ENCODE measurements at regions not wholly inside any gene's neighbourhood (a gene's known extent, or its start where the extent isn't known, plus 50 kb on each side); places are given as distances from the start of the nearest gene placed in this dataset.
A peak's percentile ranks its signal among the peaks of the same experiment; 100 is the strongest.

DNA sequence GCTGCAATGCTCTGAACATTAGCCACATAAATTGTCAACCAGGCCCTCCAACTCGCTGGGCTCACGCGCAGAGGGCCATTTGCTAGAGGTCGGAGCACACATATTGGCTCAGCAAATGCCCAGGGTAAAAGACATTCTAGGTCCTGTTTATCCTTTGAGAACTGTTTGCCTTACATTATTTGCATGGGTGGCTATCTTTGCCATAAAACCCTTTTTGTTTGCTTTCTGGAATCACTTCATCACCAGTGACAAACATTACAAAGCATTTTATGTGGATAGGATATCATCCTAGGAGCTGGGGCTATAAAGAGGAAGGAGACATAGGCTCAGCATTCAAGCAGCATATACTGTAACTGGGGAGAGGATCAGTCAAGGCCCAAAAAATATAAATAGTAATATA lies 149.2 kb upstream of the RAI2 start:
- Histone ChIP-seq H3K9me3 (ENCODE audit: low read length) (no peaks in the 10 kb centered on the region), H3K27ac (ENCODE audit: low read length) (no peak overlapping the region), H2AFZ (ENCODE audit: low read length) (no peak overlapping the region), H3K4me1 (ENCODE audit: insufficient read depth, low read length) (no peaks in the 10 kb centered on the region), H3K4me3 (ENCODE audit: low read length) (no peak overlapping the region), H3K36me3 (ENCODE audit: low read depth, low read length) (no peaks in the 10 kb centered on the region), H3K79me2 (ENCODE audit: low read length) (no peaks in the 10 kb centered on the region), H3F3A (ENCODE audit: low read length, unreplicated experiment) (no peaks in the 10 kb centered on the region), H3K9ac (ENCODE audit: low read length) (no peak overlapping the region), H3K27me3 (ENCODE audit: low read length) (peaks cover 63% of the 10 kb centered on the region), H3K4me2 (ENCODE audit: low read length) (no peak overlapping the region), H3K9me2 (replicated peaks; ENCODE audit: low read length) (no peaks in the 10 kb centered on the region), H4K20me1 (ENCODE audit: low read length) (no peaks in the 10 kb centered on the region)
- ATAC-seq (peak; percentile 70; the same call in 1 of the 2 replicates), DNase-seq (peak; percentile 29)
- TF ChIP-seq CTCF (conservative IDR thresholded peaks at IDR 0.05; ENCODE audit: low read depth, low read length): no peak
- TF ChIP-seq EZH2phosphoT487 (IDR thresholded peaks at IDR 0.05; ENCODE audit: borderline replicate concordance, low read length): no peak
- no peak for TF ChIP-seq EZH2 (IDR thresholded peaks at IDR 0.05; ENCODE audit: low read length, unreplicated experiment)
- intact Hi-C loops (cut with micrococcal nuclease): no loop called here
- ChIA-PET POLR2A (ENCODE audit: unreplicated experiment) (interaction anchor here (0.6 kb wide), 1 partner anchor 127 kb away, joined by 5 read pairs; no protein-coding TSS in a partner anchor), CTCF (no interaction called here)
- no TSS peak for BruUV-seq (replicated peaks)

DNA sequence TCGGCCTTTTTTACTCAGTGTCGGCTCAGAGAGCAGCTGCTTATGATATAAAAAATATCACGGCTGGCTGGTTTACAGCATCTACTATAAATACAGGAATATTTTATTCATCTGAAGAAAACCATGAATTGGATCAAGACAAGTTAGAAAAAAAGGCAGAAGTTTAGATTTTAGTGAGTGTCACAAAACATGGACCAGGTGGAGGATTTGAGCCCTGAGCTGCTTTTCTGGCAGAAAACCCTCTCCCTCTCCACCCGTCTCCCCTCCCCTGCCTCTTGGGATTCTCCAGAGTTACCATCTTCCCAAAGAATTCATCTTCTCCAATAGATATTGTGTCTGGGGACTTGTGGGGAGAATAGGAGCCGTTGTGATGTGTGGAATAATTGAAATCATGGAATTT lies 142.8 kb upstream of the RAI2 start:
- ChIA-PET CTCF (no interaction called here), POLR2A (ENCODE audit: unreplicated experiment) (no interaction called here)
- no peaks in the 10 kb centered on the region for H4K20me1 ChIP-seq (ENCODE audit: low read length)
- H3K4me1 ChIP-seq (ENCODE audit: insufficient read depth, low read length): no peaks in the 10 kb centered on the region
- no peak overlapping the region for H3K27ac ChIP-seq (ENCODE audit: low read length)
- no peaks in the 10 kb centered on the region for H3K9me3 ChIP-seq (ENCODE audit: low read length)
- no peaks in the 10 kb centered on the region for H3K79me2 ChIP-seq (ENCODE audit: low read length)
- no peak overlapping the region for H2AFZ ChIP-seq (ENCODE audit: low read length)
- intact Hi-C loops (cut with micrococcal nuclease): no loop called here
- no peaks in the 10 kb centered on the region for H3K36me3 ChIP-seq (ENCODE audit: low read depth, low read length)
- no peaks in the 10 kb centered on the region for H3F3A ChIP-seq (ENCODE audit: low read length, unreplicated experiment)
- DNase-seq (no peak), ATAC-seq (no peak)
- BruUV-seq (replicated peaks): no TSS peak
- H3K9ac ChIP-seq (ENCODE audit: low read length): no peak overlapping the region
- H3K4me3 ChIP-seq (ENCODE audit: low read length): no peak overlapping the region
- no peaks in the 10 kb centered on the region for H3K9me2 ChIP-seq (replicated peaks; ENCODE audit: low read length)
- H3K27me3 ChIP-seq (ENCODE audit: low read length): peaks cover 85% of the 10 kb centered on the region
- TF ChIP-seq EZH2 (IDR thresholded peaks at IDR 0.05; ENCODE audit: low read length, unreplicated experiment) (no peak), EZH2phosphoT487 (IDR thresholded peaks at IDR 0.05; ENCODE audit: borderline replicate concordance, low read length) (no peak), CTCF (conservative IDR thresholded peaks at IDR 0.05; ENCODE audit: low read depth, low read length) (no peak)
- H3K4me2 ChIP-seq (ENCODE audit: low read length): no peak overlapping the region

DNA sequence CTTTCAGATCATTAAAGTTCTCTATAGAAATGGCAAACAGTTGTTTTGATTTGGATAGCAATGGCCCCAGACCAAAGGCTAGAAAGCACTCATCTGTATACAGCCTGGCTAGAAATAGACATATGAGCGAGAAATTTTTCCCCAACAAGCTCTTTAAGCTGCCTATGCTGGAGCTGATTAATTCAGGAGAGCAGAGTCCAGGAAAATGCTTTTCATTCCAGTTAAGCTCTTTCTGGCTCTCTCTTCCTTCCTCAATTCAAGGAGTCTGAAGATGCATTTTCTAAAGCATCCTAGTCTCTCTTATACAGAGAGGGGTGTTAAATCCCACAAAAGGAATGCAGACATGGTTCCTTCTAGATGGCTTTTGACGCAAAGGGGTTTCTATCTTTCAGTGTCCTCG lies 141.7 kb upstream of the RAI2 start:
- POLR2A ChIA-PET (ENCODE audit: unreplicated experiment): no interaction called here
- no peak overlapping the region for H2AFZ ChIP-seq (ENCODE audit: low read length)
- no TSS peak for BruUV-seq (replicated peaks)
- no peaks in the 10 kb centered on the region for H3F3A ChIP-seq (ENCODE audit: low read length, unreplicated experiment)
- H3K4me3 ChIP-seq (ENCODE audit: low read length): no peak overlapping the region
- intact Hi-C loops (cut with micrococcal nuclease): no loop called here
- H3K9ac ChIP-seq (ENCODE audit: low read length): no peak overlapping the region
- H3K27me3 ChIP-seq (ENCODE audit: low read length): peaks cover 83% of the 10 kb centered on the region
- ATAC-seq (no peak), DNase-seq (no peak)
- no peaks in the 10 kb centered on the region for H3K36me3 ChIP-seq (ENCODE audit: low read depth, low read length)
- no peaks in the 10 kb centered on the region for H3K9me2 ChIP-seq (replicated peaks; ENCODE audit: low read length)
- H3K79me2 ChIP-seq (ENCODE audit: low read length): no peaks in the 10 kb centered on the region
- H4K20me1 ChIP-seq (ENCODE audit: low read length): no peaks in the 10 kb centered on the region
- no peak overlapping the region for H3K4me2 ChIP-seq (ENCODE audit: low read length)
- CTCF ChIA-PET: no interaction called here
- no peak for TF ChIP-seq EZH2 (IDR thresholded peaks at IDR 0.05; ENCODE audit: low read length, unreplicated experiment)
- TF ChIP-seq EZH2phosphoT487 (IDR thresholded peaks at IDR 0.05; ENCODE audit: borderline replicate concordance, low read length): no peak
- no peak for TF ChIP-seq CTCF (conservative IDR thresholded peaks at IDR 0.05; ENCODE audit: low read depth, low read length)
- no peak overlapping the region for H3K27ac ChIP-seq (ENCODE audit: low read length)
- no peaks in the 10 kb centered on the region for H3K9me3 ChIP-seq (ENCODE audit: low read length)
- H3K4me1 ChIP-seq (ENCODE audit: insufficient read depth, low read length): no peaks in the 10 kb centered on the region

Data from PC-3 (cell line).